NB4 (cell line): ENCODE measurements at regions not wholly inside any gene's neighbourhood (a gene's known extent, or its start where the extent isn't known, plus 50 kb on each side); places are given as distances from the start of the nearest gene placed in this dataset.

Experiments used
- DNase-seq: peaks from one replicate; pipeline ENCODE4 v3.0.0; 2010; ENCODE audit warnings: low read depth
- H3K4me3 ChIP-seq: one replicate; pipeline ENCODE4 v1.5.1; 2011; ENCODE audit warnings: mild to moderate bottlenecking, low read depth, low read length, moderate library complexity
- MYC ChIP-seq: IDR thresholded peaks from 2 replicates; pipeline ENCODE4 v1.6.1; 2011; ENCODE audit warnings: low read depth, low read length
- POLR2A ChIP-seq: IDR thresholded peaks from 2 replicates; pipeline ENCODE4 v1.6.1; 2011; ENCODE audit warnings: mild to moderate bottlenecking; ENCODE audit not compliant: insufficient read length; ENCODE audit errors: extremely low read depth
- TF ChIP-seq, protein P1 (sequence below): IDR thresholded peaks from 2 replicates; pipeline ENCODE4 v1.6.1; 2011; ENCODE audit warnings: low read depth, low read length
- TF ChIP-seq, protein P2 (sequence below): IDR thresholded peaks from one replicate; pipeline ENCODE4 v1.5.1; 2012; ENCODE audit warnings: low read depth, low read length

DNA sequence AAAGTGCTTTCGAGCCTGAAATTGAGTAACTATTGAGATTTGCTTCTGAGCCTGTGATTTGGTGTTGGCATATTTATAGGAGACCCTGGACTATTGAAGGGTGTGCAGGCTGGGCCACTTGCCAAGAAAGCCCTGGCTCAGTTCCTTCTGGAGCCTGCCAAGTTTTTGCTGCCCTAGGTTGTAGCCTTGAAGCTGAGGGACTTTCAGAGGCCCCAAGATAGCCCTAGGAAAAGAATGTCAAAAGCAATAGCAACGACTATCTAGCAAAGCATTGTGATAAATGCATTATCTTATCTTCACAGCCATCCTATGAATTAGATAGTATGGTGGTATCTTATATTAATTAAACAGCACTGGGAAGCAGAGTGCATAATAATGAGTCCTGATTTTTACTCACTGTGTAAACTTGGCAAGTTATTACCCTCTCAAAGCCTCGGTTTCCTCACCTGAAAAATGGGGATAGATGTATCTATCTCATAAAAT lies 473.7 kb upstream of the PODXL start:
- TF ChIP-seq, protein P1, sequence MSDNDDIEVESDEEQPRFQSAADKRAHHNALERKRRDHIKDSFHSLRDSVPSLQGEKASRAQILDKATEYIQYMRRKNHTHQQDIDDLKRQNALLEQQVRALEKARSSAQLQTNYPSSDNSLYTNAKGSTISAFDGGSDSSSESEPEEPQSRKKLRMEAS, result no peak
- no peak for TF ChIP-seq MYC
- H3K4me3 ChIP-seq, result no peak overlapping the region
- DNase-seq, result no peak

- no peak overlapping the region for H3K4me3 ChIP-seq
- TF ChIP-seq, protein P1, result no peak
- TF ChIP-seq, protein P2, sequence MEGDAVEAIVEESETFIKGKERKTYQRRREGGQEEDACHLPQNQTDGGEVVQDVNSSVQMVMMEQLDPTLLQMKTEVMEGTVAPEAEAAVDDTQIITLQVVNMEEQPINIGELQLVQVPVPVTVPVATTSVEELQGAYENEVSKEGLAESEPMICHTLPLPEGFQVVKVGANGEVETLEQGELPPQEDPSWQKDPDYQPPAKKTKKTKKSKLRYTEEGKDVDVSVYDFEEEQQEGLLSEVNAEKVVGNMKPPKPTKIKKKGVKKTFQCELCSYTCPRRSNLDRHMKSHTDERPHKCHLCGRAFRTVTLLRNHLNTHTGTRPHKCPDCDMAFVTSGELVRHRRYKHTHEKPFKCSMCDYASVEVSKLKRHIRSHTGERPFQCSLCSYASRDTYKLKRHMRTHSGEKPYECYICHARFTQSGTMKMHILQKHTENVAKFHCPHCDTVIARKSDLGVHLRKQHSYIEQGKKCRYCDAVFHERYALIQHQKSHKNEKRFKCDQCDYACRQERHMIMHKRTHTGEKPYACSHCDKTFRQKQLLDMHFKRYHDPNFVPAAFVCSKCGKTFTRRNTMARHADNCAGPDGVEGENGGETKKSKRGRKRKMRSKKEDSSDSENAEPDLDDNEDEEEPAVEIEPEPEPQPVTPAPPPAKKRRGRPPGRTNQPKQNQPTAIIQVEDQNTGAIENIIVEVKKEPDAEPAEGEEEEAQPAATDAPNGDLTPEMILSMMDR, result no peak
- TF ChIP-seq POLR2A (no peak), MYC (no peak)
- DNase-seq, result no peak
These were observed 473.1 kb upstream of the PODXL start for GRCh38 chr7:132029369-132030085.

GRCh38 chr7:132028144-132028920 lies 471.9 kb upstream of the PODXL start:
- DNase-seq, result no peak
- TF ChIP-seq, protein P2, result no peak
- TF ChIP-seq, protein P1, result no peak
- no peak for TF ChIP-seq POLR2A
- no peak for TF ChIP-seq MYC
- no peak overlapping the region for H3K4me3 ChIP-seq

DNA sequence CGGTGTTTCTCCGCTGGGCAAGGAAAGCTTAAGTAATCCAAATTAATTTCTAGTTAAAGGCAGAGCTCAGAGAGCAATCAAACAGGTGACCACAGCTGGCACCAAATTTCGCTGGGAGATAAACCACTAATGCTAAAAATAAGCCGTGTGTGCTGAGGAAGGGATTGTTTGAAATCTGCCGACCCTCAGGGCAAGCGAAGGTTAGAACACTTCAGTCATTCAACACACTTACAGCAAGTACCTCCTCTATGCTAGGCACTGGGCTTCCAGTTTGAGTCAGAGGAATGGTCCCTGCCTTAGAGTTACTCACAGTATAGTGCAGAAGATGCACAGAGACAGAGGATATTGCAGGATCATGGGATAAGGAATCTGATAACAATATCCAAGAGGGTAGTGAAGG lies 467.9 kb upstream of the PODXL start:
- no peak for DNase-seq
- no peak overlapping the region for H3K4me3 ChIP-seq
- TF ChIP-seq, protein P1, result no peak
- TF ChIP-seq MYC, result no peak
- TF ChIP-seq, protein P2, result no peak
- no peak for TF ChIP-seq POLR2A

GRCh38 chr7:132023466-132023865 lies 467.0 kb upstream of the PODXL start:
- DNase-seq, result no peak
- TF ChIP-seq, protein P2, result no peak
- no peak for TF ChIP-seq MYC
- TF ChIP-seq, protein P1, result no peak
- TF ChIP-seq POLR2A, result no peak
- no peak overlapping the region for H3K4me3 ChIP-seq

GRCh38 chr7:132022188-132022587 lies 465.8 kb upstream of the PODXL start:
- no peak overlapping the region for H3K4me3 ChIP-seq
- TF ChIP-seq, protein P2, result no peak
- TF ChIP-seq POLR2A (no peak), MYC (no peak)
- TF ChIP-seq, protein P1, result no peak
- no peak for DNase-seq
